Caco-2 (cell line): ENCODE measurements at regions not wholly inside any gene's neighbourhood (a gene's known extent, or its start where the extent isn't known, plus 50 kb on each side); places are given as distances from the start of the nearest gene placed in this dataset.

Source experiments
- BruUV-seq: library from RNA; stranded (reverse); fragments of 400-500 nt; replicated peaks from 2 replicates; lab custom pipeline; 2021; lab: Mats Ljungman, UMichigan
- CTCF ChIA-PET: fragments of 300-600 bp; sonication (Branson Sonifier 250); formaldehyde crosslinking; loops from one replicate; lab custom pipeline; 2022; ENCODE audit warnings: antibody characterized with exemption; lab: Charles Lee
- POLR2A ChIA-PET: fragments of 300-600 bp; sonication (Branson Sonifier 250); formaldehyde crosslinking; loops from one replicate; lab custom pipeline; 2022; ENCODE audit warnings: antibody characterized with exemption; lab: Charles Lee
- DNase-seq, 2 experiments: peaks; one replicate each; pipeline versions ENCODE4 v3.0.0 to v3.0.0-alpha.2; 2020 to 2022
- H3K27me3 ChIP-seq: replicated peaks from 2 replicates; pipeline ENCODE4 v1.6.0; 2011; ENCODE audit warnings: low read length; ENCODE audit not compliant: control insufficient read depth, insufficient read depth
- H3K36me3 ChIP-seq: 2 replicates; pipeline ENCODE4 v1.5.1; 2011; ENCODE audit warnings: low read length; ENCODE audit not compliant: control insufficient read depth, insufficient read depth
- H3K4me1 ChIP-seq: fragments of 250-450 bp; sonication (Bioruptor Pico); 2 replicates; pipeline ENCODE4 v1.5.1; 2020; ENCODE audit warnings: mild to moderate bottlenecking
- H3K4me3 ChIP-seq: 2 replicates; pipeline ENCODE4 v1.5.1; 2011; ENCODE audit warnings: low read depth, mild to moderate bottlenecking, control low read depth, low read length
- H3K9me3 ChIP-seq: fragments of 250-450 bp; sonication (Bioruptor Pico); 2 replicates; pipeline ENCODE4 v1.5.1; 2020; ENCODE audit warnings: mild to moderate bottlenecking, moderate library complexity
- H3K27ac Mint-ChIP-seq: one replicate; pipeline ENCODE4 v1.8.0; 2022; ENCODE audit warnings: mixed read lengths; ENCODE audit not compliant: unreplicated experiment
- H3K27me3 Mint-ChIP-seq: one replicate; pipeline ENCODE4 v1.8.0; 2022; ENCODE audit warnings: mixed read lengths; ENCODE audit not compliant: insufficient read depth, unreplicated experiment
- H3K36me3 Mint-ChIP-seq: one replicate; pipeline ENCODE4 v1.8.0; 2022; ENCODE audit warnings: mild to moderate bottlenecking, mixed read lengths; ENCODE audit not compliant: insufficient read depth, unreplicated experiment
- H3K4me1 Mint-ChIP-seq: one replicate; pipeline ENCODE4 v1.8.0; 2022; ENCODE audit warnings: low read depth, mixed read lengths; ENCODE audit not compliant: unreplicated experiment
- H3K4me3 Mint-ChIP-seq: one replicate; pipeline ENCODE4 v1.8.0; 2022; ENCODE audit warnings: mild to moderate bottlenecking, moderate library complexity, mixed read lengths; ENCODE audit not compliant: unreplicated experiment
- H3K9me3 Mint-ChIP-seq: one replicate; pipeline ENCODE4 v1.8.0; 2022; ENCODE audit warnings: mixed read lengths; ENCODE audit not compliant: unreplicated experiment
- CTCF ChIP-seq, 2 experiments: fragments of 200-600 bp in 1 of 2; IDR thresholded peaks; 1 replicate in 1 of 2; 2 replicates in 1 of 2; pipeline versions ENCODE4 v1.5.1 to v1.8.0; 2011 to 2022; ENCODE audit warnings: antibody characterized with exemption in 1 of 2, control low read depth in 1 of 2, inconsistent platforms in 1 of 2, low read depth in 1 of 2, low read length in 1 of 2, mild to moderate bottlenecking in 1 of 2, moderate library complexity in 1 of 2; ENCODE audit not compliant: insufficient read depth in 1 of 2, severe bottlenecking in 1 of 2, unreplicated experiment in 1 of 2
- intact Hi-C: fragments of 100-400 bp; cut with micrococcal nuclease; formaldehyde crosslinking; loops from one replicate; pipeline ENCODE4 v1.10.0; 2022; ENCODE audit not compliant: unreplicated experiment

- ChIA-PET CTCF (no interaction called here), POLR2A (no interaction called here)
- no peaks in the 10 kb centered on the region for H3K36me3 Mint-ChIP-seq
- intact Hi-C loops = no loop called here
- no peak overlapping the region for H3K4me3 Mint-ChIP-seq
- H3K27ac Mint-ChIP-seq = no peak overlapping the region
- H3K9me3 Mint-ChIP-seq = peaks cover 13% of the 10 kb centered on the region
- no peaks in the 10 kb centered on the region for H3K27me3 ChIP-seq
- H3K9me3 ChIP-seq = 0 out of 2 replicates have a peak, but pooled peaks cover 7% of the 10 kb centered on the region
- no peak for TF ChIP-seq CTCF (IDR thresholded peaks at IDR 0.05; ENCODE audit: insufficient read depth in 1 of 2, low read depth in 1 of 2, low read length in 1 of 2, severe bottlenecking in 1 of 2, unreplicated experiment in 1 of 2)
- H3K36me3 ChIP-seq = no peaks in the 10 kb centered on the region
- H3K4me1 Mint-ChIP-seq = no peaks in the 10 kb centered on the region
- no peak overlapping the region for H3K4me3 ChIP-seq
- peaks cover 4% of the 10 kb centered on the region for H3K27me3 Mint-ChIP-seq
- no peaks in the 10 kb centered on the region for H3K4me1 ChIP-seq
- no TSS peak for BruUV-seq
- no peak for DNase-seq
These were observed 442.2 kb upstream of the CLINT1 start for GRCh38 chr5:158301186-158301585.

DNA sequence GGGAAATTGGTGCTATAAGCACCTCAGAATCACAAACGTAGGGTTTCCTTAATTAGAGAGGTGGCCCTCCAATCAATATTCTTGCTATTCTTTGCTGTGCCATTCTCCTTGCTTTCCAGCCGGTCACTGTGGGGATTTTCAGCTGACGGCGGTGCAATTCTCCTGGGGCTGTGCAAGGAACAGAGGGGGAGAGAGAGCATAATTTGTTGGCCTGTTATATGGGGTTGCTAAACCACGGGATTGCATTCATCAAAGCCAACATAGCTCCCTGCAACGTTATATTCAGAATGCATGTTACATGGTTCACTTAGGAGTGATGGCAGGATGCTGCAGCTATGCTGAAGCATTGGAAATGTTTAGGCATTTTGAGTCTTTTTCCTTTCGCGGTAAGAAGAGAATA, 441.3 kb upstream of the CLINT1 start:
- ChIA-PET POLR2A (no interaction called here), CTCF (no interaction called here)
- DNase-seq = no peak
- no TSS peak for BruUV-seq
- Histone ChIP-seq H3K36me3 (no peaks in the 10 kb centered on the region), H3K4me1 (no peaks in the 10 kb centered on the region), H3K27me3 (no peaks in the 10 kb centered on the region), H3K9me3 (0 out of 2 replicates have a peak, but pooled peaks cover 7% of the 10 kb centered on the region), H3K4me3 (no peak overlapping the region)
- Mint-ChIP-seq H3K9me3 (peaks cover 13% of the 10 kb centered on the region), H3K36me3 (no peaks in the 10 kb centered on the region), H3K27ac (no peak overlapping the region), H3K4me1 (no peaks in the 10 kb centered on the region), H3K27me3 (peaks cover 4% of the 10 kb centered on the region), H3K4me3 (no peak overlapping the region)
- intact Hi-C loops = no loop called here
- TF ChIP-seq CTCF (IDR thresholded peaks at IDR 0.05; ENCODE audit: insufficient read depth in 1 of 2, low read depth in 1 of 2, low read length in 1 of 2, severe bottlenecking in 1 of 2, unreplicated experiment in 1 of 2) = no peak

- Mint-ChIP-seq H3K4me3 (no peak overlapping the region), H3K27me3 (peaks cover 4% of the 10 kb centered on the region), H3K9me3 (peaks cover 13% of the 10 kb centered on the region), H3K4me1 (no peaks in the 10 kb centered on the region), H3K36me3 (no peaks in the 10 kb centered on the region), H3K27ac (no peak overlapping the region)
- Histone ChIP-seq H3K9me3 (0 out of 2 replicates have a peak, but pooled peaks cover 7% of the 10 kb centered on the region), H3K36me3 (no peaks in the 10 kb centered on the region), H3K4me1 (no peaks in the 10 kb centered on the region), H3K4me3 (no peak overlapping the region), H3K27me3 (no peaks in the 10 kb centered on the region)
- no peak for DNase-seq
- no peak for TF ChIP-seq CTCF (IDR thresholded peaks at IDR 0.05; ENCODE audit: insufficient read depth in 1 of 2, low read depth in 1 of 2, low read length in 1 of 2, severe bottlenecking in 1 of 2, unreplicated experiment in 1 of 2)
- intact Hi-C loops = no loop called here
- ChIA-PET CTCF (no interaction called here), POLR2A (no interaction called here)
- no TSS peak for BruUV-seq
These were observed 438.1 kb upstream of the CLINT1 start for GRCh38 chr5:158297002-158297527.
